DND-41 (cell line): ENCODE measurements at regions not wholly inside any gene's neighbourhood (a gene's known extent, or its start where the extent isn't known, plus 50 kb on each side); places are given as distances from the start of the nearest gene placed in this dataset.

Experiments used
- ATAC-seq: fragments of 200-7000 bp; cut with Tn5 transposase; 3 replicates; pipeline ENCODE4 v1.9.1; 2021; ENCODE audit warnings: low read depth; ENCODE audit not compliant: insufficient read depth
- DNase-seq: peaks from one replicate; pipeline ENCODE4 v3.0.0-alpha.2; 2020
- H2AFZ ChIP-seq: 2 replicates; pipeline ENCODE4 v1.6.0; 2012; ENCODE audit warnings: low read depth, low read length
- H3K27ac ChIP-seq: 2 replicates; pipeline ENCODE4 v1.5.1; 2012; ENCODE audit warnings: low read length, inconsistent platforms
- H3K27me3 ChIP-seq: fragments of 200-600 bp; sonication (generic); 2 replicates; pipeline ENCODE4 v1.6.0; 2012; ENCODE audit warnings: low read length, mild to moderate bottlenecking, inconsistent platforms; ENCODE audit not compliant: insufficient read depth, poor library complexity
- H3K36me3 ChIP-seq: 2 replicates; pipeline ENCODE4 v1.5.1; 2012; ENCODE audit warnings: low read length, inconsistent platforms; ENCODE audit not compliant: insufficient read depth
- H3K4me1 ChIP-seq: 2 replicates; pipeline ENCODE4 v1.5.1; 2012; ENCODE audit warnings: mild to moderate bottlenecking, low read length; ENCODE audit not compliant: insufficient read depth
- H3K4me2 ChIP-seq: 2 replicates; pipeline ENCODE4 v1.6.0; 2012; ENCODE audit warnings: mild to moderate bottlenecking, moderate library complexity, low read length, inconsistent platforms; ENCODE audit not compliant: insufficient read depth
- H3K4me3 ChIP-seq, 2 experiments: fragments of 200-600 bp in 1 of 2; shearing (Covaris generic) in 1 of 2; 2 replicates each; pipeline ENCODE4 v1.5.1; 2012 to 2016; ENCODE audit warnings: inconsistent platforms in 2 of 2, low read length in 2 of 2, mild to moderate bottlenecking in 2 of 2, low read depth in 1 of 2, moderate library complexity in 1 of 2
- H3K79me2 ChIP-seq: 2 replicates; pipeline ENCODE4 v1.6.0; 2012; ENCODE audit warnings: low read length, inconsistent platforms; ENCODE audit not compliant: insufficient read depth
- H3K9ac ChIP-seq: 2 replicates; pipeline ENCODE4 v1.6.0; 2012; ENCODE audit warnings: low read depth, mild to moderate bottlenecking, inconsistent platforms, low read length, moderate library complexity
- H3K9me3 ChIP-seq: 2 replicates; pipeline ENCODE4 v1.5.1; 2012; ENCODE audit warnings: low read length, moderate library complexity, mild to moderate bottlenecking, inconsistent platforms; ENCODE audit not compliant: insufficient read depth, severe bottlenecking
- H4K20me1 ChIP-seq: 2 replicates; pipeline ENCODE4 v1.6.0; 2012; ENCODE audit warnings: low read length; ENCODE audit not compliant: insufficient read depth
- CTCF ChIP-seq: IDR thresholded peaks from 2 replicates; pipeline ENCODE4 v1.5.1; 2012; ENCODE audit warnings: borderline replicate concordance, low read length, moderate library complexity, mild to moderate bottlenecking; ENCODE audit not compliant: poor library complexity, severe bottlenecking; ENCODE audit errors: extremely low read depth
- EZH2 ChIP-seq: IDR thresholded peaks from 3 replicates; pipeline ENCODE4 v1.6.1; 2012; ENCODE audit warnings: borderline replicate concordance, low read depth, mild to moderate bottlenecking, moderate library complexity, low read length, inconsistent platforms; ENCODE audit not compliant: severe bottlenecking

- H3K79me2 ChIP-seq: no peaks in the 10 kb centered on the region
- H3K27me3 ChIP-seq: no peaks in the 10 kb centered on the region
- no peaks in the 10 kb centered on the region for H3K9me3 ChIP-seq
- DNase-seq: no peak
- H3K9ac ChIP-seq: no peak overlapping the region
- H3K4me1 ChIP-seq: no peaks in the 10 kb centered on the region
- H4K20me1 ChIP-seq: no peaks in the 10 kb centered on the region
- no peak overlapping the region for H2AFZ ChIP-seq
- H3K27ac ChIP-seq: no peak overlapping the region
- TF ChIP-seq CTCF (no peak), EZH2 (no peak)
- no peaks in the 10 kb centered on the region for H3K36me3 ChIP-seq
- H3K4me3 ChIP-seq: no peak overlapping the region
- H3K4me2 ChIP-seq: no peak overlapping the region
- ATAC-seq: peak; percentile 76
Observed at GRCh38 chr2:156147594-156148330, 184.8 kb downstream of the NR4A2 start.

DNA sequence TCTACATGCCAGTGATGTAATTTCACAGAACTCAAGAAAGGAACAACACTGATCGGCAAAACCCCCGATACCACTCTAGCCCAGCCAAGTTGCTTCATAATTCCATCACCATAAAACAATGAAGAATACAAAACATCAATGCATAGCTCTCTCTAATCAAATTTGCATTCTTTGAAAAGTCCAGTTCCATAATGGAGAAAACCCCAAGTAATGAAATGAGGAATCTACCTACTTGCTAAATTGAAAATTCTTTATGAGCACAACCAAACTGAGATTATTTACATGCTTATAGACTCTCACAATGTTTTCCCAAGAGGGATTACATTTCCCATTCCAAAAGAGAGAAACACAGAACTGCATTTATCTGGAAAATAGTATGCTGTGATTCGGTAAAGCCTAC lies 186.5 kb downstream of the NR4A2 start:
- H3K27ac ChIP-seq: no peak overlapping the region
- H3K9me3 ChIP-seq: no peaks in the 10 kb centered on the region
- H3K4me3 ChIP-seq: no peak overlapping the region
- no peak for DNase-seq
- no peak for TF ChIP-seq CTCF
- no peak for TF ChIP-seq EZH2
- H3K4me2 ChIP-seq: no peak overlapping the region
- H2AFZ ChIP-seq: no peak overlapping the region
- no peak overlapping the region for H3K9ac ChIP-seq
- H3K27me3 ChIP-seq: no peaks in the 10 kb centered on the region
- no peak for ATAC-seq
- no peaks in the 10 kb centered on the region for H3K4me1 ChIP-seq
- no peaks in the 10 kb centered on the region for H3K36me3 ChIP-seq
- H3K79me2 ChIP-seq: no peaks in the 10 kb centered on the region
- no peaks in the 10 kb centered on the region for H4K20me1 ChIP-seq

DNA sequence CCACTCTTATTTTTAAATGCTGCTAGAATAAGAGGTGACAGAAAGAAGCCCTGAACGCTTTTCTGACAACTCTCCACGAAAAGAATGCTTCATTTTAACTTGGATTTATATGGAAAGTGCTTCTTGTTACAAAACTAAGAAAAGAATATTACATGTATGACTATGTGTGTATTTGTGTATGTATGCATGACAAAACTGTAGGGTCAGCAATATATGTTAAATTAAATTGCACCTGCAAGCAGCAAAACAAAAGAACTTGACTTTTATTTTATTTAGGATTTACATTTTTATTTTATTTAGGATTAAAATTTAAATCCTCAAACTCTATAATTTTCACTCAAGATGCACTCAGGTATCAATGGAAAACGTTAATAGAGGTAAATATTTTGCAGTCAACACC lies 187.1 kb downstream of the NR4A2 start:
- Histone ChIP-seq H2AFZ (no peak overlapping the region), H3K79me2 (no peaks in the 10 kb centered on the region), H3K9ac (no peak overlapping the region), H3K36me3 (no peaks in the 10 kb centered on the region), H3K4me3 (no peak overlapping the region), H4K20me1 (no peaks in the 10 kb centered on the region), H3K27ac (no peak overlapping the region), H3K9me3 (no peaks in the 10 kb centered on the region), H3K4me2 (no peak overlapping the region), H3K27me3 (no peaks in the 10 kb centered on the region), H3K4me1 (no peaks in the 10 kb centered on the region)
- ATAC-seq (no peak), DNase-seq (no peak)
- TF ChIP-seq EZH2 (no peak), CTCF (no peak)

GRCh38 chr2:156136566-156136965 lies 196.0 kb downstream of the NR4A2 start:
- TF ChIP-seq EZH2 (no peak), CTCF (no peak)

More at GRCh38 chr2:156136566-156136965, 196.0 kb downstream of the NR4A2 start:
- DNase-seq: no peak
- ATAC-seq: no peak
- Histone ChIP-seq H3K27me3 (no peaks in the 10 kb centered on the region), H2AFZ (no peak overlapping the region), H3K27ac (no peak overlapping the region), H3K4me1 (no peaks in the 10 kb centered on the region), H3K79me2 (no peaks in the 10 kb centered on the region), H3K36me3 (no peaks in the 10 kb centered on the region), H3K9ac (no peak overlapping the region), H3K4me2 (no peak overlapping the region), H3K4me3 (no peak overlapping the region), H3K9me3 (no peaks in the 10 kb centered on the region), H4K20me1 (no peaks in the 10 kb centered on the region)
